CD14-positive monocyte (primary cell): ENCODE measurements at regions not wholly inside any gene's neighbourhood (a gene's known extent, or its start where the extent isn't known, plus 50 kb on each side); places are given as distances from the start of the nearest gene placed in this dataset.

Experiments
- DNase-seq, 3 donors: peaks; one replicate each; pipeline ENCODE4 v3.0.0-alpha.2; 2011 to 2022
- H2AFZ ChIP-seq: 2 replicates; pipeline ENCODE4 v1.6.0; 2012; ENCODE audit warnings: mild to moderate bottlenecking, low read depth, low read length, inconsistent platforms; ENCODE audit not compliant: insufficient read depth, poor library complexity, severe bottlenecking
- H3K27ac ChIP-seq, 2 donors: 1 replicate in 1 of 2; 2 replicates in 1 of 2; pipeline ENCODE4 v1.5.1; 2012 to 2013; ENCODE audit warnings: low read length in 2 of 2, control low read depth in 1 of 2, inconsistent platforms in 1 of 2, low read depth in 1 of 2, mild to moderate bottlenecking in 1 of 2
- H3K27me3 ChIP-seq, 2 donors: one replicate each; pipeline versions ENCODE4 v1.6.0 to v1.6.1; 2011 to 2013; ENCODE audit warnings: low read length in 2 of 2; ENCODE audit not compliant: control insufficient read depth in 2 of 2, insufficient read depth in 2 of 2
- H3K36me3 ChIP-seq, 2 donors: replicated peaks in 1 of 2; 1 replicate in 1 of 2; 2 replicates in 1 of 2; pipeline versions ENCODE4 v1.5.1 to v1.6.1; 2012 to 2013; ENCODE audit warnings: low read length in 2 of 2, control low read depth in 1 of 2, inconsistent platforms in 1 of 2, mild to moderate bottlenecking in 1 of 2; ENCODE audit not compliant: insufficient read depth in 2 of 2, control insufficient read depth in 1 of 2
- H3K4me1 ChIP-seq, 2 donors: 1 replicate in 1 of 2; 2 replicates in 1 of 2; pipeline versions ENCODE4 v1.5.1 to v1.6.1; 2012 to 2013; ENCODE audit warnings: low read length in 2 of 2, control low read depth in 1 of 2, inconsistent platforms in 1 of 2, mild to moderate bottlenecking in 1 of 2, moderate library complexity in 1 of 2; ENCODE audit not compliant: insufficient read depth in 2 of 2, control insufficient read depth in 1 of 2
- H3K4me2 ChIP-seq: replicated peaks from 2 replicates; pipeline ENCODE3; 2012; ENCODE audit warnings: low read length, moderate library complexity, mild to moderate bottlenecking; ENCODE audit not compliant: poor library complexity, severe bottlenecking; ENCODE audit errors: extremely low read depth
- H3K4me3 ChIP-seq, 3 experiments: fragments of 200-600 bp in 1 of 3; sonication (generic) in 1 of 3; replicated peaks in 1 of 3; 1 replicate in 2 of 3; 2 replicates in 1 of 3; pipeline ENCODE4 v1.5.1; 2011 to 2013; ENCODE audit warnings: low read length in 3 of 3, mild to moderate bottlenecking in 3 of 3, control low read depth in 2 of 3, low read depth in 2 of 3, inconsistent platforms in 1 of 3, moderate library complexity in 1 of 3
- H3K79me2 ChIP-seq: 2 replicates; pipeline ENCODE4 v1.6.0; 2012; ENCODE audit warnings: mild to moderate bottlenecking, control low read depth, inconsistent platforms, low read length, moderate library complexity; ENCODE audit not compliant: insufficient read depth
- H3K9ac ChIP-seq: 2 replicates; pipeline ENCODE4 v1.6.0; 2017; ENCODE audit warnings: low read length, mild to moderate bottlenecking; ENCODE audit not compliant: insufficient read depth, poor library complexity, severe bottlenecking
- H3K9me3 ChIP-seq, 2 donors: replicated peaks in 1 of 2; 1 replicate in 1 of 2; 2 replicates in 1 of 2; pipeline versions ENCODE4 v1.5.1 to v1.6.1; 2012 to 2013; ENCODE audit warnings: low read length in 2 of 2, control low read depth in 1 of 2; ENCODE audit not compliant: control insufficient read depth in 1 of 2, insufficient read depth in 1 of 2
- H4K20me1 ChIP-seq: 2 replicates; pipeline ENCODE4 v1.6.0; 2012; ENCODE audit warnings: mild to moderate bottlenecking, low read length, control low read depth, moderate library complexity; ENCODE audit not compliant: insufficient read depth
- H3K27ac Mint-ChIP-seq, 7 donors: one replicate each; pipeline ENCODE4 v1.8.0; 2020; ENCODE audit warnings: mild to moderate bottlenecking in 7 of 7, mixed read lengths in 7 of 7, moderate library complexity in 6 of 7, inconsistent platforms in 2 of 7
- H3K27me3 Mint-ChIP-seq, 3 donors: one replicate each; pipeline ENCODE4 v1.8.0; 2021 to 2022; ENCODE audit warnings: low read depth in 3 of 3, mild to moderate bottlenecking in 3 of 3, mixed read lengths in 3 of 3, moderate library complexity in 3 of 3, inconsistent platforms in 1 of 3
- H3K36me3 Mint-ChIP-seq, 2 donors: one replicate each; pipeline ENCODE4 v1.8.0; 2020; ENCODE audit warnings: mixed read lengths in 2 of 2, inconsistent platforms in 1 of 2, mild to moderate bottlenecking in 1 of 2
- H3K4me1 Mint-ChIP-seq: one replicate; pipeline ENCODE4 v1.8.0; 2020; ENCODE audit warnings: mild to moderate bottlenecking, mixed read lengths
- H3K4me3 Mint-ChIP-seq, 2 donors: one replicate each; pipeline ENCODE4 v1.8.0; 2020; ENCODE audit warnings: mild to moderate bottlenecking in 2 of 2, mixed read lengths in 2 of 2, moderate library complexity in 1 of 2
- H3K9me3 Mint-ChIP-seq, 7 donors: one replicate each; pipeline ENCODE4 v1.8.0; 2020 to 2022; ENCODE audit warnings: mixed read lengths in 7 of 7, mild to moderate bottlenecking in 6 of 7, moderate library complexity in 6 of 7, inconsistent platforms in 2 of 7
- CTCF ChIP-seq: fragments of 200-600 bp; IDR thresholded peaks from one replicate; pipeline ENCODE4 v1.8.0; 2022; ENCODE audit warnings: antibody characterized with exemption, mild to moderate bottlenecking
- intact Hi-C, 2 donors: fragments of 100-400 bp; cut with micrococcal nuclease; formaldehyde crosslinking; loops; one replicate each; pipeline versions ENCODE4 v1.15.0 to v1.15.1; 2023

- H3K27ac ChIP-seq: no peak overlapping the region
- no peaks in the 10 kb centered on the region for H3K79me2 ChIP-seq
- intact Hi-C loops: no loop called here
- no peaks in the 10 kb centered on the region for H4K20me1 ChIP-seq
- no peak for TF ChIP-seq CTCF
- no peaks in the 10 kb centered on the region for H3K27me3 ChIP-seq
- no peaks in the 10 kb centered on the region for H3K4me1 Mint-ChIP-seq
- peaks cover 2 to 13% (median 7%) of the 10 kb centered on the region in 3 donors for H3K27me3 Mint-ChIP-seq
- no peaks in the 10 kb centered on the region for H3K36me3 Mint-ChIP-seq
- no peak overlapping the region for H3K4me2 ChIP-seq
- H3K4me3 Mint-ChIP-seq: no peak overlapping the region
- no peaks in the 10 kb centered on the region for H3K9me3 ChIP-seq
- DNase-seq: no peak
- no peaks in the 10 kb centered on the region for H3K4me1 ChIP-seq
- H3K36me3 ChIP-seq: no peaks in the 10 kb centered on the region
- no peak overlapping the region for H3K27ac Mint-ChIP-seq
- peaks cover 0 to 8% (median 5%) of the 10 kb centered on the region in 7 donors for H3K9me3 Mint-ChIP-seq
- no peak overlapping the region for H3K4me3 ChIP-seq
- no peak overlapping the region for H3K9ac ChIP-seq
- H2AFZ ChIP-seq: no peak overlapping the region
Observed at GRCh38 chr16:27005386-27005785, 61.3 kb upstream of the C16orf82 start.
